Activated CD4-positive, alpha-beta T cell treated with anti-CD3 and anti-CD28 coated beads for 36 hours (primary cell): ENCODE measurements at regions not wholly inside any gene's neighbourhood (a gene's known extent, or its start where the extent isn't known, plus 50 kb on each side); places are given as distances from the start of the nearest gene placed in this dataset.
A peak's percentile ranks its signal among the peaks of the same experiment; 100 is the strongest.

Experiments used
- ATAC-seq: fragments of 200-7000 bp; cut with Tn5 transposase; one replicate; pipeline ENCODE4 v1.10.0; 2021; ENCODE audit warnings: mild to moderate bottlenecking, moderate library complexity
- CTCF ChIA-PET: fragments of 350-600 bp; sonication (Branson Sonifier 250); formaldehyde crosslinking; loops from one replicate; lab custom pipeline; 2021; ENCODE audit warnings: antibody characterized with exemption; lab: Charles Lee
- POLR2A ChIA-PET: fragments of 350-600 bp; sonication (Branson Sonifier 250); formaldehyde crosslinking; loops from one replicate; lab custom pipeline; 2021; ENCODE audit warnings: antibody characterized with exemption, inconsistent platforms; lab: Charles Lee
- DNase-seq: peaks from one replicate; pipeline ENCODE4 v3.0.0-alpha.2; 2020
- H3K27ac Mint-ChIP-seq: one replicate; pipeline ENCODE4 v1.8.0; 2021; ENCODE audit warnings: mixed read lengths
- H3K27me3 Mint-ChIP-seq: one replicate; pipeline ENCODE4 v1.8.0; 2021; ENCODE audit warnings: mixed read lengths
- H3K36me3 Mint-ChIP-seq: one replicate; pipeline ENCODE4 v1.8.0; 2021; ENCODE audit warnings: low read depth, mixed read lengths
- H3K4me1 Mint-ChIP-seq: one replicate; pipeline ENCODE4 v1.8.0; 2021; ENCODE audit warnings: mixed read lengths
- H3K4me3 Mint-ChIP-seq: one replicate; pipeline ENCODE4 v1.8.0; 2021; ENCODE audit warnings: mild to moderate bottlenecking, moderate library complexity, mixed read lengths
- H3K9me3 Mint-ChIP-seq: one replicate; pipeline ENCODE4 v1.8.0; 2021; ENCODE audit warnings: low read depth, mixed read lengths
- intact Hi-C, 2 experiments: fragments of 100-400 bp; cut with DNase I in 1 of 2; cut with micrococcal nuclease in 1 of 2; formaldehyde crosslinking; loops; one replicate each; pipeline versions ENCODE4 v1.14.2 to v1.15.1; 2022 to 2024; cut with DNase I, micrococcal nuclease

- no peaks in the 10 kb centered on the region for H3K36me3 Mint-ChIP-seq
- peaks cover 12% of the 10 kb centered on the region for H3K27me3 Mint-ChIP-seq
- no peak for DNase-seq
- no peak overlapping the region for H3K4me3 Mint-ChIP-seq
- no peaks in the 10 kb centered on the region for H3K9me3 Mint-ChIP-seq
- ATAC-seq: no peak
- CTCF ChIA-PET: no interaction called here
- intact Hi-C loops: no loop called here
- no peak overlapping the region for H3K27ac Mint-ChIP-seq
- no peaks in the 10 kb centered on the region for H3K4me1 Mint-ChIP-seq
- POLR2A ChIA-PET: no interaction called here
These were observed 123.7 kb upstream of the NFIB start for GRCh38 chr9:14437354-14438231.

- Mint-ChIP-seq H3K9me3 (no peaks in the 10 kb centered on the region), H3K36me3 (no peaks in the 10 kb centered on the region), H3K27me3 (peaks cover 12% of the 10 kb centered on the region), H3K27ac (no peak overlapping the region), H3K4me3 (no peak overlapping the region), H3K4me1 (no peaks in the 10 kb centered on the region)
- ChIA-PET CTCF (no interaction called here), POLR2A (no interaction called here)
- ATAC-seq (no peak), DNase-seq (no peak)
- intact Hi-C loops: no loop called here
These were observed 121.9 kb upstream of the NFIB start for GRCh38 chr9:14435871-14436270.

DNA sequence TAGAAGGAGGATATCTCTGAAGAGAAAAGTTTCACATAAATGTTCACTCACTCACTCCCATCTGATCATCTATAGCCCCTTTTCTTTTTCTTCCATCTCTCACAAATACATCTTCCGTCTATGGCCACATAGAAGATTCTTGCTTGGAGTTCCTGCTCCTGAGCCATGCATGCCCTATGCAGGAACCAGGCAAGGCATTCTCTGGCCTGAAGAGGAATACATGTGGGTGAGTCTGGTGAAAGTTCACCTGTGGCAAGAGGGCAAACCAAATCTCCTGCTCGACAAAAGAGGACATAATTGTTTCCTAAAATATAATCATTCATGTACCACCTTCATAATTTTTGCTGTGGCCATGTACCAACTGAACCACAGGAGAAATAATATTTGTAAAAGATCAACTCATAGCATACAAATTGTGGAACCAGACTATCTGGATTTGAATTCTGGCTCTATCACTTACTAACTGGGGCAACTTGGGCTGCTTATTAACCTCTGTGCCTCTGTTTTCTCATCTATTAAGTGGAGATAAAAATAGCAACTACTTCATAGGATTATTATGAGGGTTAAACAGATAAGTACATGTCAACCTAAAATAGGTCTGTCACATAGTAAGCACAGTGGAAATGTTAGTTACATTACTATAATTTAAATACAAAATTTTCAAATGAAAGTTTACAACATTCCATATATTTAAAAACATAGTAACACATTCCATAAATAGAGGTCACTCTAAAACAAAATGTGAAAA, 121.2 kb upstream of the NFIB start:
- Mint-ChIP-seq H3K27me3 (peaks cover 12% of the 10 kb centered on the region), H3K9me3 (no peaks in the 10 kb centered on the region), H3K4me1 (no peaks in the 10 kb centered on the region), H3K27ac (no peak overlapping the region), H3K36me3 (no peaks in the 10 kb centered on the region), H3K4me3 (no peak overlapping the region)
- no peak for ATAC-seq
- POLR2A ChIA-PET: no interaction called here
- intact Hi-C loops: loop anchor here in 1 of 2 experiments (5.0 kb wide), 2 partner anchors 47 to 1083 kb away; no protein-coding TSS in a partner anchor
- CTCF ChIA-PET: no interaction called here
- DNase-seq: no peak

GRCh38 chr9:14434158-14434504, 120.2 kb upstream of the NFIB start:
- CTCF ChIA-PET: no interaction called here
- POLR2A ChIA-PET: no interaction called here
- ATAC-seq (no peak), DNase-seq (no peak)
- H3K36me3 Mint-ChIP-seq: no peaks in the 10 kb centered on the region
- no peaks in the 10 kb centered on the region for H3K9me3 Mint-ChIP-seq
- no peak overlapping the region for H3K4me3 Mint-ChIP-seq
- H3K27me3 Mint-ChIP-seq: peaks cover 13% of the 10 kb centered on the region
- no peaks in the 10 kb centered on the region for H3K4me1 Mint-ChIP-seq
- intact Hi-C loops: loop anchor here in 1 of 2 experiments (5.0 kb wide), 2 partner anchors 48 to 1082 kb away; no protein-coding TSS in a partner anchor
- no peak overlapping the region for H3K27ac Mint-ChIP-seq

DNA sequence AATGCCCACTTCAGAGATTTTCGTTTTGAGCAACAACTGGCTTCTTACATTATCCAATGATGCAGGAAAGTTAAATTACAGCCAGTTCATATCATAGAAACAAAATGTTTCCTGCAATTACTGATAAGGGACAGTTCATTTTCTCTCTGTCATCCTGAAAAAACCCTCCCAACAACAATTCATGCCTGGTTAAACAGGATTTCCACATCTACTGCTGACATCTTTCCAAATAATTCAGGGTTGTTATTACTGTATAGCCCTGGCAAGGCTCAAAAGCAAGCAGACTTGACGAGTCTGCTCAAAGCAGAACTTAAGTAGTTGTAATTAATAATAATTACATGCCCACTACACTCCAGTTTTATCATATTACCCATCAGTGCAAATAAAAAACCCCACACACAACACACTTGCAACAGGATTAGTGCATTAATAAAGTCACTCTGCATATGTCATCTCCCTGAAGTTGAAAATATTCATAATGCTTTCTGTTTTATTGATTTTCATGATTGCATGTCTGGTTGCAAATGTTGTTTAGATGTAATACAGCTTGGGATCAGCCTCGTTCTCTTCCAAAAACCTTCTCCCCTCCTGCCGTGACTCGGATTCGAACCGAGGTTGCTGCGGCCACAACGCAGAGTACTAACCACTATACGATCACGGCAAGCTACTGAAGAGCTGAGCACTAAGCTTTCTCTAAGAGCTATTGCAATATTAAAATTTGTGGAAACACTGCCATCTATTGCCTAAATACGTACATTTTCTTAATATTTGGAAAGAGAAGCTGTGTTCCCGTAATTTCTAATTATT, 119.6 kb upstream of the NFIB start:
- Mint-ChIP-seq H3K4me1 (no peaks in the 10 kb centered on the region), H3K27ac (no peak overlapping the region), H3K36me3 (no peaks in the 10 kb centered on the region), H3K27me3 (peaks cover 16% of the 10 kb centered on the region), H3K4me3 (no peak overlapping the region), H3K9me3 (no peaks in the 10 kb centered on the region)
- CTCF ChIA-PET: interaction anchor here (0.6 kb wide), 1 partner anchor 66 kb away, joined by 4 read pairs; no protein-coding TSS in a partner anchor
- ATAC-seq (no peak), DNase-seq (no peak)
- intact Hi-C loops: loop anchor here in 1 of 2 experiments (5.0 kb wide), 2 partner anchors 49 to 1081 kb away; no protein-coding TSS in a partner anchor
- POLR2A ChIA-PET: no interaction called here

GRCh38 chr9:14432666-14433350, 118.9 kb upstream of the NFIB start:
- Mint-ChIP-seq H3K27ac (no peak overlapping the region), H3K9me3 (no peaks in the 10 kb centered on the region), H3K36me3 (no peaks in the 10 kb centered on the region), H3K4me3 (no peak overlapping the region), H3K27me3 (peaks cover 16% of the 10 kb centered on the region), H3K4me1 (no peaks in the 10 kb centered on the region)
- intact Hi-C loops: loop anchor here in 1 of 2 experiments (5.0 kb wide), 2 partner anchors 49 to 1081 kb away; no protein-coding TSS in a partner anchor
- ChIA-PET POLR2A (no interaction called here), CTCF (no interaction called here)
- ATAC-seq: no peak
- no peak for DNase-seq

DNA sequence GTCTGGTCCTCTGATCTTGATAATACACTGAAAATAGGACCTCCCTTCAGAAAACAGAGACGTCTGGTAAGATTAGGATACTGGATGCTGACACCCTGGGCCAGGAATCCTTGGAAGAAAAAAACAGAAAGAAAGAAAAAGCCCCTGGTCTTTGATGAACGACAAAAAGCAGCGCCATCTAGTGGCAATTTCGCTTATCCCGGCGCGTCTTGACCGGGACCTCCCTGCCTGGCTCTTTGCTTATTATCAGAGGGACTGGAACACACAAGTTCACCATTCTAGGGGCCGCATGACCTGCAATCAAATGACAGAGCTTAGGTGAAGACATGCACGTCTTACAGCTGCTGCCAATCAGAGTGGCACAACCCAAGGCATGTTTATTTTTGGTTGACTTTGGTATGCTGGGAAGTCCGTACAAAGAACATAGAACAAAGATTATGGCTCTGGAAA, 114.9 kb upstream of the NFIB start:
- CTCF ChIA-PET: interaction anchor here (0.6 to 1.7 kb wide), 7 partner anchors 10 to 1000 kb away, joined by 3 to 5 read pairs (median 3); no protein-coding TSS in a partner anchor
- Mint-ChIP-seq H3K27me3 (peaks cover 11% of the 10 kb centered on the region), H3K27ac (no peak overlapping the region), H3K4me3 (no peak overlapping the region), H3K36me3 (no peaks in the 10 kb centered on the region), H3K9me3 (no peaks in the 10 kb centered on the region), H3K4me1 (no peaks in the 10 kb centered on the region)
- intact Hi-C loops: loop anchor here (1.0 to 10.0 kb wide), 3 partner anchors 1002 to 1394 kb away; no protein-coding TSS in a partner anchor
- peak; percentile 68 for DNase-seq
- no peak for ATAC-seq
- POLR2A ChIA-PET: no interaction called here

DNA sequence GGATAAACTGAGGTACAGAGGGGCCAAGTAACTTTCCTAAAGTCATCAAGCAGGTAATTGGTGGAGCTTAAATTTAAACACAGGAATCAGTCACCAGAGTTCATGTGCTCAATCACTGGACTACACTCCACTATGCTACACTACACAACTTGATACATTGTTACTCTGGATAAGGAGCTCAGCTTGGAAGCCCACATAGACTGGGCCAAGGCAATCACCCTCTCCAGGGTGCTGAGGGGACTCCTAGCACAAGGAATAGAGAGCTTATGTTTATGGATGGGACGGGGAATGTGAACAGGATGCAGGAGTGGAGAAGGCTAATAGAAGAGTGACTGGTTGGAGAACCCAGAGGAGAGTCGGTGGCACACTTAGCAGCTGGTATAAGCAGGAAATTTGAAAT, 113.5 kb upstream of the NFIB start:
- no peaks in the 10 kb centered on the region for H3K9me3 Mint-ChIP-seq
- CTCF ChIA-PET: interaction anchor here (0.7 to 2.1 kb wide), 4 partner anchors 22 to 1000 kb away, joined by 3 to 6 read pairs (median 3); no protein-coding TSS in a partner anchor

GRCh38 chr9:14424983-14425382, 111.0 kb upstream of the NFIB start:
- Mint-ChIP-seq H3K9me3 (no peaks in the 10 kb centered on the region), H3K4me3 (no peak overlapping the region), H3K4me1 (no peaks in the 10 kb centered on the region), H3K36me3 (no peaks in the 10 kb centered on the region), H3K27me3 (peaks cover 9% of the 10 kb centered on the region), H3K27ac (no peak overlapping the region)
- POLR2A ChIA-PET: no interaction called here
- ATAC-seq (no peak), DNase-seq (no peak)
- intact Hi-C loops: loop anchor here (10.0 kb wide), 2 partner anchors 1000 to 1390 kb away; no protein-coding TSS in a partner anchor
- CTCF ChIA-PET: no interaction called here

More for the DNA sequence above, 113.5 kb upstream of the NFIB start:
- Mint-ChIP-seq H3K4me3 (no peak overlapping the region), H3K36me3 (no peaks in the 10 kb centered on the region), H3K27me3 (peaks cover 9% of the 10 kb centered on the region), H3K27ac (no peak overlapping the region), H3K4me1 (no peaks in the 10 kb centered on the region)
- intact Hi-C loops: loop anchor here (10.0 kb wide), 2 partner anchors 1003 to 1393 kb away; no protein-coding TSS in a partner anchor
- no peak for DNase-seq
- POLR2A ChIA-PET: no interaction called here
- ATAC-seq: no peak

DNA sequence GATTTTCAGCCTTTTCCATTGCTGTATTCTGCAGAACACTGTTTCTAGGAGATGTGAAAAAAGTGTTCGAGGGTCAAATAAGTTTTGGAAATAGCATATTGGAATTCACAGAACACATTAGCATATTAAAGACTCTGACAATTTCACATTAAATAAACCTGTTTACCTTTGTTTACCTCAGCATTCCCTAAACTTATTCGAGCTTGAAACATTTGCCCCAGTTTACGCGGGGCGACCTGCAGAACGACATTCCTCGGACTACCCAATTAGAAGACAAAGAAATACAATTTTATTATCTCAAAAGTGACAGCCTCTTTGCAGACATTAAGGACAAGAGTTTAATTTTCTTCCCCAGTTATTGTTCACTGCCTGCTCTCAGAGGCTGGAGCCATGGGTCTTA, 110.3 kb upstream of the NFIB start:
- intact Hi-C loops: loop anchor here (10.0 kb wide), 2 partner anchors 999 to 1389 kb away; no protein-coding TSS in a partner anchor
- no peaks in the 10 kb centered on the region for H3K9me3 Mint-ChIP-seq
- DNase-seq (no peak), ATAC-seq (no peak)
- ChIA-PET CTCF (no interaction called here), POLR2A (no interaction called here)
- no peaks in the 10 kb centered on the region for H3K4me1 Mint-ChIP-seq
- H3K4me3 Mint-ChIP-seq: no peak overlapping the region
- H3K36me3 Mint-ChIP-seq: no peaks in the 10 kb centered on the region
- H3K27me3 Mint-ChIP-seq: peaks cover 9% of the 10 kb centered on the region
- no peak overlapping the region for H3K27ac Mint-ChIP-seq
